ENCODE measurements at regions not wholly inside any gene's neighbourhood (a gene's known extent, or its start where the extent isn't known, plus 50 kb on each side); places are given as distances from the start of the nearest gene placed in this dataset.
"Not testable (repeated sequence)": the region's sequence is repeated elsewhere in the genome, so short reads cannot be mapped to it uniquely, and the experiment has no call there.

- Histone ChIP-seq H3K36me3 (peaks cover 0 to 32% of the 10 kb centered on the region in 2 donors), H3K4me3 (no peak overlapping the region), H3K4me1 (peaks cover 0 to 30% (median 0%) of the 10 kb centered on the region in 3 donors), H3K9me3 (no peaks in the 10 kb centered on the region), H3K27ac (no peak overlapping the region), H3K27me3 (no peaks in the 10 kb centered on the region)
- TF ChIP-seq, protein P1, sequence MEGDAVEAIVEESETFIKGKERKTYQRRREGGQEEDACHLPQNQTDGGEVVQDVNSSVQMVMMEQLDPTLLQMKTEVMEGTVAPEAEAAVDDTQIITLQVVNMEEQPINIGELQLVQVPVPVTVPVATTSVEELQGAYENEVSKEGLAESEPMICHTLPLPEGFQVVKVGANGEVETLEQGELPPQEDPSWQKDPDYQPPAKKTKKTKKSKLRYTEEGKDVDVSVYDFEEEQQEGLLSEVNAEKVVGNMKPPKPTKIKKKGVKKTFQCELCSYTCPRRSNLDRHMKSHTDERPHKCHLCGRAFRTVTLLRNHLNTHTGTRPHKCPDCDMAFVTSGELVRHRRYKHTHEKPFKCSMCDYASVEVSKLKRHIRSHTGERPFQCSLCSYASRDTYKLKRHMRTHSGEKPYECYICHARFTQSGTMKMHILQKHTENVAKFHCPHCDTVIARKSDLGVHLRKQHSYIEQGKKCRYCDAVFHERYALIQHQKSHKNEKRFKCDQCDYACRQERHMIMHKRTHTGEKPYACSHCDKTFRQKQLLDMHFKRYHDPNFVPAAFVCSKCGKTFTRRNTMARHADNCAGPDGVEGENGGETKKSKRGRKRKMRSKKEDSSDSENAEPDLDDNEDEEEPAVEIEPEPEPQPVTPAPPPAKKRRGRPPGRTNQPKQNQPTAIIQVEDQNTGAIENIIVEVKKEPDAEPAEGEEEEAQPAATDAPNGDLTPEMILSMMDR (IDR thresholded peaks at IDR 0.05), result no peak
- TF ChIP-seq POLR2AphosphoS5 (IDR thresholded peaks at IDR 0.05) (no peak), EP300 (IDR thresholded peaks at IDR 0.05) (no peak), POLR2A (IDR thresholded peaks at IDR 0.05) (no peak)
- ATAC-seq, result no peak
- WGBS, 2 donors (ENCODE audit: low coverage in 1 of 2), result 95% methylated on average over 2 of the region's 2 CpGs; no CpG with 5 or more reads in 1 of the 2 donors
Measured at GRCh38 chr6:34646714-34647113, 49.9 kb downstream of the ILRUN start.

DNA sequence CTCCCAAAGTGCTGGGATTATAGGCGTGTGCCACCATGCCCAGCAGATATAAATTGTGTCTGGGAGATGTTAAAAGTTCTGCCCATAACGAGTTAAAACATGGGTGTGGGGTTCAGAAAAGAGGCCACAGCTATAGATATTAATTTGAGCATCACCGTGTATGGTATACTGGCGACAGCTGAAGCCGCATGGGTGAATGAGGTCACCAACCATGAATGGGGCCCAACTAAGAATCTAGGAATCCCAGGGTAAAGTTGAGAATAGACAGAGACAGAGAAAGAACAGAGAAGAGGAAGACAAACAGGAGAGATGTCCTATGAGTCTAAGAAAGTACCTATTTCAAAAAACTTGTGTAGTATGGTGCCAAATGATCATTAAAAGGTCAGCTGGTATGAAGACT, 50.9 kb downstream of the ILRUN start:
- Histone ChIP-seq H3K4me1 (peaks cover 0 to 22% (median 0%) of the 10 kb centered on the region in 3 donors), H3K36me3 (peaks cover 0 to 32% of the 10 kb centered on the region in 2 donors), H3K27me3 (no peaks in the 10 kb centered on the region), H3K9me3 (no peaks in the 10 kb centered on the region), H3K4me3 (no peak overlapping the region), H3K27ac (no peak overlapping the region)
- ATAC-seq, result no peak
- TF ChIP-seq POLR2AphosphoS5 (IDR thresholded peaks at IDR 0.05) (no peak), POLR2A (IDR thresholded peaks at IDR 0.05) (no peak), EP300 (IDR thresholded peaks at IDR 0.05) (no peak)
- TF ChIP-seq, protein P1 (IDR thresholded peaks at IDR 0.05), result no peak
- WGBS, 2 donors (ENCODE audit: low coverage in 1 of 2), result 95 to 100% methylated on average over 1 to 5 of the region's 5 CpGs

GRCh38 chr6:34644716-34645115, 51.9 kb downstream of the ILRUN start:
- Histone ChIP-seq H3K27ac (no peak overlapping the region), H3K4me3 (no peak overlapping the region), H3K27me3 (no peaks in the 10 kb centered on the region), H3K36me3 (peaks cover 0 to 35% of the 10 kb centered on the region in 2 donors), H3K9me3 (no peaks in the 10 kb centered on the region), H3K4me1 (peaks cover 0 to 19% (median 0%) of the 10 kb centered on the region in 3 donors)
- no peak for TF ChIP-seq EP300 (IDR thresholded peaks at IDR 0.05)
- TF ChIP-seq POLR2AphosphoS5 (IDR thresholded peaks at IDR 0.05), result no peak
- TF ChIP-seq POLR2A (IDR thresholded peaks at IDR 0.05), result no peak
- TF ChIP-seq, protein P1 (IDR thresholded peaks at IDR 0.05), result no peak
- 64 to 67% methylated on average over 1 of the region's 1 CpG for WGBS, 2 donors (ENCODE audit: low coverage in 1 of 2)
- no peak for ATAC-seq

GRCh38 chr6:34642427-34642826, 54.1 kb downstream of the ILRUN start:
- H3K27me3 ChIP-seq, result no peaks in the 10 kb centered on the region
- 100% methylated on average over 2 of the region's 3 CpGs for WGBS, 2 donors (ENCODE audit: low coverage in 1 of 2)
- peaks cover 0 to 5% (median 0%) of the 10 kb centered on the region in 3 donors for H3K4me1 ChIP-seq
- H3K27ac ChIP-seq, result no peak overlapping the region
- no peak for TF ChIP-seq POLR2A (IDR thresholded peaks at IDR 0.05)
- no peak for TF ChIP-seq POLR2AphosphoS5 (IDR thresholded peaks at IDR 0.05)
- TF ChIP-seq, protein P1 (IDR thresholded peaks at IDR 0.05), result no peak
- no peak for TF ChIP-seq EP300 (IDR thresholded peaks at IDR 0.05)
- no peak for ATAC-seq
- H3K4me3 ChIP-seq, result no peak overlapping the region
- no peaks in the 10 kb centered on the region for H3K9me3 ChIP-seq
- peaks cover 0 to 38% of the 10 kb centered on the region in 2 donors for H3K36me3 ChIP-seq

- H3K4me3 ChIP-seq, H3K4me1 ChIP-seq, H3K27ac ChIP-seq, H3K27me3 ChIP-seq, H3K9me3 ChIP-seq, ATAC-seq: not testable (repeated sequence)
- peaks cover 0 to 28% of the 10 kb centered on the region in 2 donors for H3K36me3 ChIP-seq
- 88 to 93% methylated on average over 9 to 12 of the region's 16 CpGs for whole genome bisulfite sequencing, 2 donors (ENCODE audit: low coverage in 1 of 2)
Measured at GRCh38 chr6:34640074-34640849, 56.3 kb downstream of the ILRUN start.

Measured in gastroesophageal sphincter (tissue), 4 donors.